CD4-positive, alpha-beta T cell treated with Interleukin-21 for 1 hour (primary cell): ENCODE measurements at regions not wholly inside any gene's neighbourhood (a gene's known extent, or its start where the extent isn't known, plus 50 kb on each side); places are given as distances from the start of the nearest gene placed in this dataset.
A peak's percentile ranks its signal among the peaks of the same experiment; 100 is the strongest.
"Not testable (repeated sequence)": the region's sequence is repeated elsewhere in the genome, so short reads cannot be mapped to it uniquely, and the experiment has no call there.

Source experiments
- DNase-seq: peaks from one replicate; pipeline ENCODE4 v3.0.0-alpha.2; 2020

DNA sequence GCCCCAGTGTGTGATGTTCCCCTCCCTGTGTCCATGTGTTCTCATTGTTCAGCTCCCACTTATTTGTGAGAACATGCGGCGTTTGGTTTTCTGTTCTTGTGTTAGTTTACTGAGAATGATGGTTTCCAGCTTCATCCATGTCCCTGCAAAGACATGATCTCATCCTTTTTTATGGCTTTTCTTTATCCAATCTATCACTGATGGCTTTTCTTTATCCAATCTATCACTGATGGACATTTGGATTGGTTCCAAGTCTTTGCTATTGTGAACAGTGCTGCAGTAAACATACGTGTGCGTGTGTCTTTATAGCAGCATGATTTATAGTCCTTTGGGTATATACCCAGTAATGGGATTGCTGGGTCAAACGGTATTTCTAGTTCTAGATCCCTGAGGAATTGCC, 455.8 kb downstream of the MAT2B start:
- DNase-seq = not testable (repeated sequence)

DNA sequence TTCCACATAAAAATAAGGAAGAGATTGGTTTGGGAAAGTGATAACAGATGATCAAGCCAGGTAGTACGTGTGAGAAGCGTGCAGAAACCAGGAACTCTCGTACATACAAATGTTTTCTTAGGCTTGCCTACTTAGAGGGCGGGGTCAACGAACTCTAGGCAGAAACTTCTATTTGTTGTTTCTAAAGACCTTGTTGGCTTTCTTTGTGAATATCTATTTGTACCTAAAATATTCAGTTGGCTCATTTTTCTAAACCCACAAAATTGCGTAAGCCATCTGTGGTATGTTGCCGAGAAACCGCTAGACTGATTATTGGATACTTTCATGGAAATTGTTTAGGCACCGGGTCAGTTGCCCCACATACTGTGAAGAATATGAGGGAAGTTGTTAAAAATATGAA, 458.5 kb downstream of the MAT2B start:
- DNase-seq = no peak

DNA sequence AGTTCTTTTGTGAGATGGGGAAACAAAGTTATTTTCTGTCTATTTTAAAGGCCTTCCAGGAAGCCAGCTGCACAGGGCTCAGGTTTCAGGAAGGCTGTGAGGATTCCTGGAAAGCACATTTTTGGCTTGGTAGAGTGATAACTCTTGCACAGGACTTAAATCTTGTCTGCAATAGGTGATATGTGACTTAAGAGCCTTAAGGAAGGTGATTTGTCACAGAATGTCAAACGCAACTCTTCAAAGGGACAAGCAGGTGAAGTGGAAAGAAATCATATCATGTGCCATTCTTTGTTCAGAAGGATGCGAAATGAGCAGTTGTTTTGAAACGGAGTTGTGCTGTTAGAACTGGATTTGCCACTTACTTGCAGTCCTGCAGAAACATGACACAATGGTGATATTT, 459.3 kb downstream of the MAT2B start:
- DNase-seq = no peak

DNA sequence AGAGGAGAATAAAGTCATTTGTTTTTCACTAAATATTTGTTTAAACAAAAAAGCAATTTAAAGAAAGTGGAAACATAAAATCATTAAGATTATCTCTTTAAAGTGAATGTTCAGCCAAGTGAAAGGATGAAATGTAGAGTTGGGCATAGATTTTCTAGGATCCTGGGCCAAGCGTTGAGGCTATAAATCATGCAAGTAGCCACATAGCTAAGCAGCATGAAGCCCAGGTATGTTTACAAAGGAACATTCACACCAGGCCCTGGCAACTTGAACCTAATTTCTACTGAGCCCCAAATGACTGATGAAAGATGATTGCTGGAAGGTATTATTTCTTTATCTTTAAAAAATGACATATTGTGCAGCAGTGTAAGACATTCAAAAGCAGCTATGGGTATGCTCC, 461.8 kb downstream of the MAT2B start:
- no peak for DNase-seq

DNA sequence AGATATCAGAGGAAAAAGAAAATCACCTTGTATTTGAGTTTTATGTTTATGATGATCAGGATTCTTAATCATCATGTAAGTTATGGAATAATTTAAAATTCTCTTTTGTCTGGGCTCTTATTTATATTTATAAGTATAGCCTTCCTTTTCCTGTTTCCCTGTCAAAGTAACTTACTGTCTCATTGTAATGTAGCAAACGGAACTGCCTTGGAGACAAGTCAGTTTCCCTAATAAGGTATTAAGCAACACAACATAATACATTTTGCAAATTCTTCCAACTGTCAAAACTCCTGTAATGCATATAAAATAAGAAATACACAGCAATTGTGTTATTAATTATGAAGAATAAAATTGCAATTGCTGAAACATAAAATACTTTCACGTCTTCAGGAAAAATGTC, 463.2 kb downstream of the MAT2B start:
- DNase-seq = no peak

DNA sequence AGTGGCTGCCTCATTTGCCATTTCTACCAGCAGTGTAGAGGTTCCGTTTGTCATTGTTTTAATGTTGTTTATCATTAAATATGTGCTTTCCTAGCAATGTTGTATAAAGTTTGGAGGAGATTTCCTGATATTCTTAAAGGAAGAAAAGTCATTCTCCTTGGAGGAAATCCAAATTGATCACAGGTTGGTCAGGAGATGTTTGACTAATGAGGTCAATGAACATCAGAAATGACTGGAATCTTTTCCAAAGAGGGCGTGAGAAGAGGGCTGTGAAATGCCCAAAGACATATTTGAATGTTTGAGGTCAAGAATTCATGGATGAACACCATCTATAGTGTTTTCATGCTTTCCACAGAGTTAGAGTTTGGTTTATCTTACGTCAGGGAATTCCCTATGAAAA, 471.3 kb downstream of the MAT2B start:
- DNase-seq = no peak

DNA sequence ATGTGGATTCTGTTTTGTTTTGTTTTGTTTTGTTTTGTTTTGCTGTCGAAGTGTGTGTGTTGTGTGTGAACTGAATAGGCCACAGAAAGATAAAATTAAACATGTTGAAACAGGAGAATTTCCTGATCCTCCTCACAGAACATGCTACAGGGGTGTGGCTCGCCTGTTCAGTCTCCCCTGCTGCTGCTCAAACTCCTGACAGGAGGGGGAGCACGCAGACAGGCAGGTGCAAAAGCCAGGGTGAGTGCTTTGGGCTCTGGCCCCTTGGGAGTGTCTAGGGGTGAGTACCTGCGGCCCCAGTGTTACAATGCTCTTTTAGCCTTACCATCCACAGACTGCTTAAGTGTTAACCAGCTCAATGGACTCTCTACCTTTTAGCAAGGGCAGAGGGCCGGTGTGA, 473.5 kb downstream of the MAT2B start:
- DNase-seq = no peak

DNA sequence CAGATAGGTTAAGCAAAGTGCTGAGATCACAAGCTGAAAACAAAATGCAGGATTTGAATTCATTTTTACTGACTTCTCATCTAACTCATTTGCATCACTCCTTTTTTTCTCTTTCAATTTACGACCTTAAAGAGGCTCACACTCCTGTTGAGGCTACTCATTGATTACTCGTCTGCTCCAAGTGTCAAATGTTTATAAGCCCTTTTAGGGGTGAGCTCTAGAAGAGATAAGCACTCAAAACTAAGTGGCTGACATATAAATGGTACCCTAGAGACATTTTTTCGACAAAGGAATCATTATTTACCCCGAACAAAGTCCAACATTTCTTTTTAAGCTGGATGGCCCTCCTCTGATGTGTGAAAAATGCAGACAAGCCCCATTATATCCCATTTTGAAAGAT, 483.1 kb downstream of the MAT2B start:
- no peak for DNase-seq

DNA sequence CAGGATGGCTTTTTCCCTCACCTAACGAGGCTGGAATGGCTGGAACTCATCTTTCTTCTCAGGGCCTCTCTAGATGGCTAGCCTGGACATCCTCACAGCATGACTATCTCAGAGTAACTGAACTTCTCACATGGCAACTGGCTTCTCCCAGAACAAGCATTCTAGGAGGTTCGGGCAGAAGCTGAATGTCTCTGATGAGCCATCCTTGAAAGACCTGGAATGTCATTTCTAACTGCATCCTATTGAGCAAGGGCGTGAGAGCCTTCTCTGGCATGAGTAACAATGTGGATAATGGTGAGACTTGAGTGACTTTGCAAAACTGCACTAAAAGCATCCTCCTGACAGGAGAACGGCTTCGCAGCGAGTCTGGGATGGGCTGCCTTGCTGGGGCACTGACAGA, 487.7 kb downstream of the MAT2B start:
- no peak for DNase-seq

DNA sequence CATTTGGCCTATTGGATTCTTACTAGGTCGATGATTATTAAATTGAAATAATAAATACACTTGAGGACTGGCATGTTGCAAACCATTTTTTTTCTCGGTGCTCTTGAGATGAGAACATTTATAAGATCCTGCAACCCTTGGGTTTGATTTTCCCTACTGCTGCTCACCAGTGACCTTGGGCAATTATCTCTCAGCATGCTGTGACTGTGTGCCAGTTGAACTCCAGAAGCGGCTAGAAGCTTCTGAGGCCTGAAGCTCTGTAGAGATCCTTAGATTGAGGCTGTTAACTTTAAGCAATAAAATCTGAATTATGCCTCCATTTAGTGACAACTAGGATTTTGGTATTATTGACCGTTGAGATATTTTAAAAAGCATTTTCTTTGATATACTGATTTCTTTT, 489.8 kb downstream of the MAT2B start:
- no peak for DNase-seq

DNA sequence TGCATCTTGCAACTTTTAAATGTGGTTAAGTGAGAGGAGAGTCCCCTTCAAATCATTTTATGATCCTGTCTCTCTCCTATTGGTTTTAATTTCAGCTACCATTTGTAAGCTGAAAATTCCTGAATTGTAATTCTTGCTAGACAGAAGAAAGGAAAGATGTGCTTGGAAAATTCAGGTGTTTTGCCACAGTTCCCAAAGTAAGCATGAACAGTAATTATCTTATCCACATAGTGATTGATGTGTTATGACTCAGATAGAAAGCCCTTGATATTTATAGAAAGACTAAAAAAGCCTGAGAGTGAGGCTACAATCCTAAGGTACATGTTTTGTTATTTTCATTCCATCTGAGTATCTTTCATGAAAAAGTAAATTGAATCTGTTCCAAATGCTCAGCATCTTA, 492.5 kb downstream of the MAT2B start:
- DNase-seq = no peak

DNA sequence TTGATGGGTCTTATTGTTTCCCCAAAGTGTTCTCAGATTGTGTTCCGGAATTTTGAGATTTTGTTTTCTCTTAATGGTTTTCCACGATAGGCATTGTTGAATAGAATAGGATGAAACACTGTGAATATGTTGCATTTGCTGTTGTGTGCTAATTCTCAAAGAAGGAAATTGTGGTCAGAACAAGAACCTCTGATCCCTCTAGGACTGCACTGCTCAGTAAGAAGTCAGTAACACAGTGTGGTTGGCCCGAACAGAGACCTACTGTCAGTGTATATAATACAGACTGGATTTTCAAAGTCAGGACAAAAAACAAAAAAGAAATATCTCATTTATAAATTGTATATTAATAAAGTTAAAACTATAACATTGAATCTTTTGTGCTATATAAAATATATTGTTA, 494.8 kb downstream of the MAT2B start:
- no peak for DNase-seq

DNA sequence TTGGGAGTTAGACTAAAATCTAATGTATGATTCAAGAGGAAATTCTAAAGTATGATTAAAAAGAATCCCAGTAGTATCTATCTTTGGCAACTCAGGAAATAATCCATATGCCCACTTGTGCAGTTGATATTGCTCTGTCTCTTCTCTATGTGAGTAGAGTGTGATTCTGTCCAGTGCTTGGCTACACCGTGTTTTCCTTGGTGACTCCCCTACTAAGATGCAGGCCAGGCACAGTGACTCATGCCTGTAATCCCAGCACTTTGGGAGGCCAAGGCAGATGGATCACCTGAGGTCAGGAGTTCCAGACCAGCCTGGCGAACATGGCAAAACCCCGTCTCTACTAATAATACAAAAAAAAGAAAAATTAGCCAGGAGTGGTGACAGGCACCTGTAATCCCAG, 495.4 kb downstream of the MAT2B start:
- DNase-seq = no peak

DNA sequence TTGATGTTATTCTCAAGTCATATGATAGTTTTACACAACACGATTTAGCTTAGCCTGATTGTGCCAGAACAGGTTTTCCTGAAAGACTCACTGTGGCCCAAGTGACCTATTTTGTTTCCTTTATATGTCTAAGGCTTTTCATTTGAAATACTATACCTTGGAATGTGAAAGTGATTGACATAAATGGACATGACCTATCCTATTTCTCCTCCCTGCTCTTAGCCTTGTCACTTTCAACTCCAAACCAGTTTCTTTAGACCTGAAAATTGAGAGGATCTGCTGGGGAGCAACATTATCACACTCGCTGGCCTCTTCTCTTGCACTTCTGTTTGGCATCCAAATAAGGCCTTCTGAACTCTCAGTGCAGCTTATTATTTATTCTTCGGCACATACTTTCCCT, 496.8 kb downstream of the MAT2B start:
- DNase-seq = no peak

DNA sequence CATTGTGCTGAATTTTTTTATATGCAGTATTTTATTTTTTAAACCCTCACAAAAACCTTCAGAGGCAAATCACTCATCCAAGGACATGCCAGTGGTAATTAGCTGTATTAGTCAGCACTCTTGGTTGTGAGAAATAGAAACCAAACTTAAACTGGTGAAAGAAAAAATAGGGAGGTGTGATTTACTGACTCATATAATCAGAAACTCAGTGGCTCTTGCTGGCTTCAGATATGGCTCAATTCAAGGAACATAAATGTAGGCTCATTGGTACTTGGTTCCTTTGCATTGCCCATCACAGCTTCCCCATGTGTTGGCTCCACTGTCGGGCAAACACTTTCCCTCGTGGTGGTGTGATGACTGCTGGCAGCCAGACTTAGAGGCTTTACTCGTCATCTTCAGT, 497.2 kb downstream of the MAT2B start:
- DNase-seq = no peak

DNA sequence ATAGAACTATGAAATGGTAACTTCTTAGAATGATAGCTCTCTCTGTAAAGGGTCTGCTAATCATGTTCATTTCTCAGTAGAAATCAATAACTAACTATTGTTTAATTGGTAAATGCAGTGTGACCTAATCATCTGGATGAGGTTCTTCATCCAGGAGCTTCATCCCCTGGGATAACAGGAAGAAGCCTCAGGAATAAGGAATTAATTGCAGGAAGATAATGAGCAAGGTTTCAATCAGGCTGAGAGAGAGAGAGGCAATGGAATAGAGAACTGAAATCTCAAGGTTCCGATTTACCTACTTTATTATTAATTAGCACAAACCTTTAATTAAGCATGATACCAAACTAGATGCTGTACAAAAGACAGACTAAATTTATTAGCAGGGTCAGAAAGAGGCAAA, 499.7 kb downstream of the MAT2B start:
- no peak for DNase-seq

DNA sequence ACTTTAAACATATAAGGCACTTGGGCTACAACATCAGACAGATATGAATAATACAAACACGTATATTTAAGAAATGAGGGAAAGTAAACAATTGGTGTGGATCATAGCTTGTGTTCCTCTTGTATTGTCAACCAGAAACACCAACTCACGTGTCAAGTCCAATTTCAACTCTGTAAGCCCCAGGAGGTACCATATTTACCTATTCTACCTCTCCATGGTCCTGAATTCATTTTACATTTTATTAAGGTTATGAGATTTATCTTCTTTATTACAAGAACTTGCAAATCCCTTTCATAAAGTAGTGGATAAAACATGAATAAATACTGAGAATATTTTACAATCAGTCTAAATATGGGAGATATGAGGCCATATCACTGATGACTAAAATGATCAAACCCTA, 501.6 kb downstream of the MAT2B start:
- no peak for DNase-seq

DNA sequence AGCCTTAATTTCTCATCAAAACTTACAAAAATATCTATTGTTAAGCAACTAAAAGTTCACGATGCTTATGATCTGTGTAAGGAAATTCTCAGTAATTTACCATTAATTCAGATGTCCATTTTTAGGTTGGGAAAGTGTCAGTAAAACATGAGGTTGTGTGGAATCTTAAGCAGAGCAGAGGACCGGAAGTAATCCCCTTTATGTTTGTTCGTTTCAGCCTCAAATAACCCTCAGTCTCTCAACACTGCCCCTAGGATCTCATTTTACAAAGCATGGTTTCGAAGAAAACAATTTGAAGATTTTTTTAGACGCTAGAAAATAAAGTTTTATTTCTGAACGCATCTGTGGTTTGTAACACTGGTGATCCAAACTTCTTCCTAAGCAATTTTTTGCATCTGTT, 504.2 kb downstream of the MAT2B start:
- no peak for DNase-seq

DNA sequence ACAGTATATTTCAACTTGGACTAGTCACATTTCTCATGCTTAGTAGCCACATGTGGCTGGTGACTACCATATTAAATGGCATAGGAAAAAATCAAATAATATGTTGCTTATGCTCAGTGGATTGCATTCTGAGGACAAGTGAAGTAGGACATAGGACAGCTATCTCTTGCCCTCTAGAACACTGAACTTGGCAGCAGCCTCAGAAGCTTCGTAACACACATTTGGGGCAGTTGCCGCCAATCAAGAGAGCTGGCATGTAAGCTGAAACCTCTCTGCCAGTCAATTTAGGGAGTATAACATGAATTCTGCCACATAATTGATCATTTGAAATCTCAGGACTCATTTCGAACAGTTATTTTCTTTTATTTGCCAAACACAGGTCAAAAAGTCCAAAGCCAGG, 505.5 kb downstream of the MAT2B start:
- no peak for DNase-seq

DNA sequence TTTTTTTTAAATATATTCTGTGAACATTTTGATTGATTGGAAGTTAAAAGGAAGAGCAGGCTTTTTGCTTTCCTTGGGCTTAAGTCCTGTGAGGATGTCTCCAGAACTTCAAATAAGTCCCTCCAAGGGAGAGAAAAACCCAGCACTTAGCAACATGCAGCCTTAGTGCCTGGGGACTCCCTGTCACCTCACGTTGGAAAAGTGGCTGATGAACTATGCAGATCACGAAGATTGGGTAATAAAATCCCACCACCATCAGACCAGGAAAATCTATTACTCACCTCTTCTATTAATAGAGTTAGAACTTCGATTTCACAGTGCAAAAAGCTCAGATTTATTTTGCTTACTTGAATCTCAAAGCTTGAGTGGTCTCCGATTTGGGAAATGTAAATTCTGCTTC, 507.0 kb downstream of the MAT2B start:
- DNase-seq = no peak

DNA sequence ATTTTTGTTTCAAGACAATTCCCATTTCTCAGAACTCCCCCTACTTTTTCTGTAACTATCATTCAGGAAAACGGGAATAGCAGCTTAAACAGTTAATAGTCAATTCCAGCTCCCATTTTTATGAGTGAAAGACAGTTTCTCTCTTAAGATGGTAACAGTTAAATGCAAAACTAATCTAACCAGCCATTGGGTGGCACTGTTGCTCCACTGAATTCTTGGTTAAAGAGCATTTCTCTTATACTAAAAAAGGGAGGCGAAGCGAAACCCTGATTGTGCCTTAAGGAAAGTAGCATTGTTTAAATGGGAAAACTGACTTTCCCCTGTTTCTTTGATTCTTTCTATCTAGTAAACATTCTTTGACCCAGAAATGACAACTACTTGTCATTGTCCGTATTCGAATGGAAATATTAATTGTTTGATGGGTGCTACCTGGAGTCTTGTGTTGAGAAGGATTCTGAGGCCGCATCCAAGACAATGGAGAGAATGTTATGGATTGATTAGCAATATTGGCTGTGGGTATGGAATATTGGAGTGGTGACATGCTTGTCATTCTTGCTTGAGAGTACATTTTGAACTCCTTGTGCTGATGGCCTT, 507.8 kb downstream of the MAT2B start:
- DNase-seq = peak; percentile 12

DNA sequence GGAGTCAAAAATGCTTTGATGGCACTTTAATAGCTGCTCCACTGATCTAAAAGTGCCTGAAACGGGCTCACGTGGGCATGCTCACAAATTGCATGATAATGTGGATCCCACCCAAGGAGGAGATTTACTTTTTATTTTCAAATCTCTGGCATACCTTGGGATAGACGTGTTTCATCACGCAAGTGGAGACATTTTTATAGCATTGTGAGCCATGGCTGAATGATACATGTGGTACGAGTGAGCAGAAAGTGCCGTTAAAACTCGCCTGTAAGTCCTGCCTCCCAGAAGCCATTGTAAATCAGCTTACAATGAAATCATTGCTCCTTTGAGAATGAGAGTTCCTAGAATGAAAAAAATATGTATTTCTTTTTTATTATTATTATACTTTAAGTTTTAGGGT, 514.7 kb downstream of the MAT2B start:
- no peak for DNase-seq

DNA sequence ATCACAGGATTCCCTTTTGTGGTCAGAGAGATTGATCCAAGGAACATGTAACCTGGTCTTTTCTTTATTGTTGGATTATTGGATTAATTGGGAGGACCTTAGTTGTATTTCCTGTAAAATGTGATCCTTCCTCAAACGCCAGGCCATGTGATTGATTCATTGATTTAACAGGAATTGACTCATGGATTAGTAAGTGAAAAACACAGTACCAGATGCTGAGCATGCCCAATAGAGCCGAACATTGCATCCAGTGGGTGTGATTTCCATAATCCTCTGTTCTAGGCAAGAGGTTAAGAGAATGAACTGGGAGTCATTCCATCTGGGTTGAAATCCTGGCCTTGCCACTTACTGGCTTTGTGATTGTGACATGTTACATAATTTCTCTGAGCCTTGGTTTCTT, 522.3 kb downstream of the MAT2B start:
- DNase-seq = no peak

DNA sequence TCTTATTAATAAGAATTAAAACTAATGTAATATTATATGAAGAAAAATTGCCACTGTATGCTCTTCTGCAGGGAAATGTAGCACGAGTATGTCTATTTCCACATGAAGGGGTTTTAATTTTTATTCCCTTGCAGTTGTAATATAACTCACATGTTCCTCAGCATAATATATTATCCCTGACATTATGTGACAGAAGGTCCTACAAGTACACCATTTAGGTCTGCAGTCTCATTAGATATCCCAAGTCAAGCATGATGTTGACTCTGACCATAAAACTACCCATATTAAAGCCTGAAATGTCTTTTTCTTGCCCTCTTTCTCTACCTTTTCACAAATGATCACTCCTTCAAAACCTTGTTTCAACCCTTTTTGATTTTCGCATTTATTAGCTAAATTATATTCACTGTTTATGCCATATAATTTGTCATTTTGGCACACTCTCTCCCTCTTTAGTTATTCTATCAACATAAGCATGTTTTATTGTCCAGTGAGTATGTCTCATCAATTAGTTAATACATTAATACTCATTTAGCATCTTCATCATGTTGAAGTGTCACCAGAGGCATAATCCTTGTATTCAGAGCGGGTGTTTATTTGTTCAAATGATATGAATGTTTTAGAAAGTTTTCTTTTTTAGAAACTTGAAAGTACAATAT, 532.8 kb downstream of the MAT2B start:
- no peak for DNase-seq

DNA sequence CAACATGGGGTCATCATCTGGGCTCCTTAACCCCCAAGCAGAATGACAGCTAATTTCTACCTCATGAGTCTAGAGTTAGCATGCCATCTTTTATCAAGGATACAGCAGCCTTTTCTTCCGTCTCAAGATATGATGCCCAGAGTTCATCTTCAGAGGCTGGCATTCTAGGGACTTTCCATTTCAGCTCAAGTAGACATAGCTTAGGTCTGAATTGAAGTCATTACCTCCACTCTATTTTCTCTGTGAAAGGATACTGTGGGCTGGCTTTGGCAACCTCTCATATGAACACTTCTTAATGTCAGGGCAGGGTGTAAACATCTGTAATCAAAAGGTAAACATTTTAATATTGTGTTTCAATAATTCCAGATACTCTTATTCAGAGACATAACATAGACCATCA, 535.7 kb downstream of the MAT2B start:
- DNase-seq = no peak
